Right ventricle myocardium superior (tissue), 1 donor: ENCODE measurements at regions not wholly inside any gene's neighbourhood (a gene's known extent, or its start where the extent isn't known, plus 50 kb on each side); places are given as distances from the start of the nearest gene placed in this dataset.
"Not testable (repeated sequence)": the region's sequence is repeated elsewhere in the genome, so short reads cannot be mapped to it uniquely, and the experiment has no call there.

Experiments used
- ATAC-seq: fragments of 200-7000 bp; cut with Tn5 transposase; one replicate; pipeline ENCODE4 v1.9.1; 2020; ENCODE audit warnings: mild to moderate bottlenecking; ENCODE audit not compliant: poor library complexity
- DNase-seq: peaks from one replicate; pipeline ENCODE4 v3.0.0-alpha.2; 2020
- intact Hi-C: fragments of 100-400 bp; cut with DNase I; formaldehyde crosslinking; loops from one replicate; pipeline ENCODE4 v1.11.2; 2022
- donor health status: DM: no; HTN: yes; CAD: no; lungs with severe emphysema.

GRCh38 chr7:17067691-17068090 is 185.9 kb upstream of the AGR3 start:
- no peak for DNase-seq
- no peak for ATAC-seq
- intact Hi-C loops = no loop called here

- DNase-seq = no peak
- intact Hi-C loops = no loop called here
- no peak for ATAC-seq
Measured at GRCh38 chr7:17069146-17069545, 187.4 kb upstream of the AGR3 start.

GRCh38 chr7:17070231-17070708 is 188.5 kb upstream of the AGR3 start:
- DNase-seq = no peak
- ATAC-seq = no peak
- intact Hi-C loops = no loop called here

- intact Hi-C loops = no loop called here
- ATAC-seq (no peak), DNase-seq (no peak)
Measured at GRCh38 chr7:17071866-17072265, 190.1 kb upstream of the AGR3 start.

GRCh38 chr7:17075601-17076255 is 193.9 kb upstream of the AGR3 start:
- no peak for ATAC-seq

GRCh38 chr7:17078298-17078697 is 196.5 kb upstream of the AGR3 start:
- intact Hi-C loops = no loop called here
- DNase-seq = no peak

More at GRCh38 chr7:17075601-17076255, 193.9 kb upstream of the AGR3 start:
- DNase-seq = no peak
- intact Hi-C loops = no loop called here

GRCh38 chr7:17083392-17084165 is 201.8 kb upstream of the AGR3 start:
- intact Hi-C loops = no loop called here
- DNase-seq = no peak
- no peak for ATAC-seq

More at GRCh38 chr7:17078298-17078697, 196.5 kb upstream of the AGR3 start:
- ATAC-seq = no peak

- no peak for ATAC-seq
- intact Hi-C loops = no loop called here
- DNase-seq = no peak
Measured at GRCh38 chr7:17084166-17084475, 202.3 kb upstream of the AGR3 start.

GRCh38 chr7:17085186-17085585 is 203.4 kb upstream of the AGR3 start:
- ATAC-seq (no peak), DNase-seq (no peak)
- intact Hi-C loops = no loop called here

GRCh38 chr7:17086403-17086802 is 204.6 kb upstream of the AGR3 start:
- ATAC-seq (no peak), DNase-seq (no peak)
- intact Hi-C loops = no loop called here

GRCh38 chr7:17090751-17091150 is 207.7 kb upstream of the AHR start:
- no peak for DNase-seq
- ATAC-seq = no peak
- intact Hi-C loops = no loop called here

GRCh38 chr7:17093461-17093860 is 205.0 kb upstream of the AHR start:
- no peak for DNase-seq
- ATAC-seq = no peak
- intact Hi-C loops = no loop called here

- ATAC-seq (no peak), DNase-seq (peak; percentile 40)
- intact Hi-C loops = no loop called here
Measured at GRCh38 chr7:17094963-17095574, 203.4 kb upstream of the AHR start.

- DNase-seq (no peak), ATAC-seq (no peak)
- intact Hi-C loops = no loop called here
Measured at GRCh38 chr7:17095931-17096330, 202.5 kb upstream of the AHR start.

- ATAC-seq (no peak), DNase-seq (no peak)
- intact Hi-C loops = no loop called here
Measured at GRCh38 chr7:17097668-17098297, 200.7 kb upstream of the AHR start.

GRCh38 chr7:17098515-17098914 is 199.9 kb upstream of the AHR start:
- no peak for ATAC-seq
- DNase-seq = no peak
- intact Hi-C loops = no loop called here

- ATAC-seq (peak; percentile 82), DNase-seq (no peak)
- intact Hi-C loops = no loop called here
Measured at GRCh38 chr7:17099083-17099973, 199.1 kb upstream of the AHR start.

- intact Hi-C loops, DNase-seq, ATAC-seq: not testable (repeated sequence)
Measured at GRCh38 chr7:17099974-17100509, 198.4 kb upstream of the AHR start.
